Stimulated activated CD4-positive, alpha-beta T cell treated with anti-CD3 and anti-CD28 coated beads, Interleukin-1b, Interleukin-23, amount 100 ng/mL, for 4 hours (primary cell): ENCODE measurements at regions not wholly inside any gene's neighbourhood (a gene's known extent, or its start where the extent isn't known, plus 50 kb on each side); places are given as distances from the start of the nearest gene placed in this dataset.

Experiments used
- DNase-seq, 2 donors: peaks; one replicate each; pipeline ENCODE4 v3.0.0-alpha.2; 2020; ENCODE audit warnings: low read depth in 2 of 2

GRCh38 chr12:127911291-127911690, 355.7 kb upstream of the TMEM132C start:
- no peak for DNase-seq

- no peak for DNase-seq
These were observed 354.8 kb upstream of the TMEM132C start for GRCh38 chr12:127912035-127912665.

- DNase-seq, result no peak
These were observed 343.5 kb upstream of the TMEM132C start for GRCh38 chr12:127923501-127923900.

GRCh38 chr12:127925971-127926370, 341.0 kb upstream of the TMEM132C start:
- DNase-seq, result no peak

GRCh38 chr12:127928178-127928577, 338.8 kb upstream of the TMEM132C start:
- DNase-seq, result no peak

GRCh38 chr12:127928615-127929571, 338.1 kb upstream of the TMEM132C start:
- DNase-seq, result no peak

GRCh38 chr12:127930122-127930521, 336.8 kb upstream of the TMEM132C start:
- DNase-seq, result no peak

- DNase-seq, result no peak
These were observed 332.6 kb upstream of the TMEM132C start for GRCh38 chr12:127934409-127934808.

- DNase-seq, result no peak
These were observed 330.5 kb upstream of the TMEM132C start for GRCh38 chr12:127936463-127936862.

GRCh38 chr12:127941332-127941731, 325.6 kb upstream of the TMEM132C start:
- DNase-seq, result no peak

GRCh38 chr12:127942981-127943380, 324.0 kb upstream of the TMEM132C start:
- DNase-seq, result no peak

- DNase-seq, result no peak
These were observed 323.3 kb upstream of the TMEM132C start for GRCh38 chr12:127943481-127944210.

GRCh38 chr12:127944211-127944899, 322.6 kb upstream of the TMEM132C start:
- no peak for DNase-seq

- no peak for DNase-seq
These were observed 309.8 kb upstream of the TMEM132C start for GRCh38 chr12:127957001-127957660.

- no peak for DNase-seq
These were observed 304.7 kb upstream of the TMEM132C start for GRCh38 chr12:127962303-127962702.

GRCh38 chr12:127963933-127964332, 303.0 kb upstream of the TMEM132C start:
- no peak for DNase-seq

GRCh38 chr12:127964717-127965116, 302.3 kb upstream of the TMEM132C start:
- DNase-seq, result no peak

GRCh38 chr12:127966331-127966730, 300.6 kb upstream of the TMEM132C start:
- DNase-seq, result no peak

GRCh38 chr12:127970491-127970890, 296.5 kb upstream of the TMEM132C start:
- no peak for DNase-seq

GRCh38 chr12:127980585-127980984, 286.4 kb upstream of the TMEM132C start:
- DNase-seq, result no peak

- DNase-seq, result no peak
These were observed 285.1 kb upstream of the TMEM132C start for GRCh38 chr12:127981875-127982274.
